ENCODE measurements at regions not wholly inside any gene's neighbourhood (a gene's known extent, or its start where the extent isn't known, plus 50 kb on each side); places are given as distances from the start of the nearest gene placed in this dataset.
"Not testable (repeated sequence)": the region's sequence is repeated elsewhere in the genome, so short reads cannot be mapped to it uniquely, and the experiment has no call there.

- DNase-seq: no peak
Measured at GRCh38 chr18:39149211-39149806, 1583.7 kb upstream of the CELF4 start.

- DNase-seq: no peak
Measured at GRCh38 chr18:39134255-39134654, 1568.7 kb upstream of the CELF4 start.

- DNase-seq: not testable (repeated sequence)
Measured at GRCh38 chr18:39127538-39127937, 1561.9 kb upstream of the CELF4 start.

GRCh38 chr18:39113790-39114189, 1548.2 kb upstream of the CELF4 start:
- DNase-seq: no peak

- no peak for DNase-seq
Measured at GRCh38 chr18:39105104-39105503, 1539.5 kb upstream of the CELF4 start.

- DNase-seq: no peak
Measured at GRCh38 chr18:39072970-39073369, 1507.4 kb upstream of the CELF4 start.

GRCh38 chr18:39062426-39062825, 1496.8 kb upstream of the CELF4 start:
- DNase-seq: no peak

- no peak for DNase-seq
Measured at GRCh38 chr18:39058386-39059000, 1492.9 kb upstream of the CELF4 start.

- DNase-seq: no peak
Measured at GRCh38 chr18:39057423-39058064, 1491.9 kb upstream of the CELF4 start.

- DNase-seq: no peak
Measured at GRCh38 chr18:39053571-39053970, 1488.0 kb upstream of the CELF4 start.

GRCh38 chr18:39051013-39051412, 1485.4 kb upstream of the CELF4 start:
- DNase-seq: no peak

GRCh38 chr18:39039813-39040212, 1474.2 kb upstream of the CELF4 start:
- no peak for DNase-seq

GRCh38 chr18:39037925-39038324, 1472.3 kb upstream of the CELF4 start:
- no peak for DNase-seq

GRCh38 chr18:39033312-39033711, 1467.7 kb upstream of the CELF4 start:
- DNase-seq: no peak

GRCh38 chr18:39031647-39032046, 1466.0 kb upstream of the CELF4 start:
- no peak for DNase-seq

- DNase-seq: no peak
Measured at GRCh38 chr18:39030124-39030655, 1464.6 kb upstream of the CELF4 start.

GRCh38 chr18:39025531-39025930, 1459.9 kb upstream of the CELF4 start:
- no peak for DNase-seq

GRCh38 chr18:39019989-39020388, 1454.4 kb upstream of the CELF4 start:
- DNase-seq: no peak

GRCh38 chr18:39007031-39007902, 1441.7 kb upstream of the CELF4 start:
- no peak for DNase-seq

GRCh38 chr18:38996056-38996455, 1430.5 kb upstream of the CELF4 start:
- no peak for DNase-seq

GRCh38 chr18:38993342-38993741, 1427.7 kb upstream of the CELF4 start:
- DNase-seq: no peak

- no peak for DNase-seq
Measured at GRCh38 chr18:38984968-38985367, 1419.4 kb upstream of the CELF4 start.

- no peak for DNase-seq
Measured at GRCh38 chr18:38982072-38982471, 1416.5 kb upstream of the CELF4 start.
